22Rv1 (cell line): ENCODE measurements at regions not wholly inside any gene's neighbourhood (a gene's known extent, or its start where the extent isn't known, plus 50 kb on each side); places are given as distances from the start of the nearest gene placed in this dataset.

Experiments
- ZFX ChIP-seq: fragments of 450-650 bp; IDR thresholded peaks from 2 replicates; pipeline ENCODE4 v1.6.1; 2017; ENCODE audit warnings: antibody characterized with exemption, borderline replicate concordance
- TF ChIP-seq, protein P1 (sequence below): fragments of 450-650 bp; IDR thresholded peaks from 2 replicates; pipeline ENCODE4 v1.5.1; 2017; ENCODE audit warnings: mild to moderate bottlenecking

DNA sequence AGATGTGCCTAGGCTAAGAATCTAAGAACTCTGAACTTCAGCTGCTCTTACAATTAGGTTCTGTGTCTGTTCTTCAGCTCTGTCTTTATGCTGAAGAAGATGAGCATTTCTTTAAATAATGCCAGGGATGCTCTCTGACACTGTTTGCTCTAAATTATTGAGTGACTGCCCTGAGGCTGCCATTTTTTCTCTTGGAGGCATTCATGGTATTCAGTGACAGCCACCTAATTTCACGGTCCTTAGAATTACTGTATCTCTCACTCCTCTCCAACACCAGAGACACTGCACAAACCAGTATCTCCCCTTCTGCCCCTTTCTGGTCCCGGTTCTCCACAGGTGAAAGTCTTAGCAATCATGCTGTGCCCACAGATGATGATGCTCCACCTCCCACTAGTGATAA lies 123.6 kb upstream of the MPHOSPH6 start:
- TF ChIP-seq, protein P1, sequence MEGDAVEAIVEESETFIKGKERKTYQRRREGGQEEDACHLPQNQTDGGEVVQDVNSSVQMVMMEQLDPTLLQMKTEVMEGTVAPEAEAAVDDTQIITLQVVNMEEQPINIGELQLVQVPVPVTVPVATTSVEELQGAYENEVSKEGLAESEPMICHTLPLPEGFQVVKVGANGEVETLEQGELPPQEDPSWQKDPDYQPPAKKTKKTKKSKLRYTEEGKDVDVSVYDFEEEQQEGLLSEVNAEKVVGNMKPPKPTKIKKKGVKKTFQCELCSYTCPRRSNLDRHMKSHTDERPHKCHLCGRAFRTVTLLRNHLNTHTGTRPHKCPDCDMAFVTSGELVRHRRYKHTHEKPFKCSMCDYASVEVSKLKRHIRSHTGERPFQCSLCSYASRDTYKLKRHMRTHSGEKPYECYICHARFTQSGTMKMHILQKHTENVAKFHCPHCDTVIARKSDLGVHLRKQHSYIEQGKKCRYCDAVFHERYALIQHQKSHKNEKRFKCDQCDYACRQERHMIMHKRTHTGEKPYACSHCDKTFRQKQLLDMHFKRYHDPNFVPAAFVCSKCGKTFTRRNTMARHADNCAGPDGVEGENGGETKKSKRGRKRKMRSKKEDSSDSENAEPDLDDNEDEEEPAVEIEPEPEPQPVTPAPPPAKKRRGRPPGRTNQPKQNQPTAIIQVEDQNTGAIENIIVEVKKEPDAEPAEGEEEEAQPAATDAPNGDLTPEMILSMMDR, result no peak
- TF ChIP-seq ZFX, result no peak
